ENCODE measurements at regions not wholly inside any gene's neighbourhood (a gene's known extent, or its start where the extent isn't known, plus 50 kb on each side); places are given as distances from the start of the nearest gene placed in this dataset.
"Not testable (repeated sequence)": the region's sequence is repeated elsewhere in the genome, so short reads cannot be mapped to it uniquely, and the experiment has no call there.

- no peak for DNase-seq
- intact Hi-C loops (cut with DNase I), result no loop called here
Observed at GRCh38 chr3:158026236-158026635, 80.0 kb downstream of the SHOX2 start.

GRCh38 chr3:158019897-158020296 lies 86.3 kb downstream of the SHOX2 start:
- intact Hi-C loops (cut with DNase I), result not testable (repeated sequence)
- peak in 1 of 10 donors; percentile 51 for DNase-seq

- no peak for DNase-seq
- intact Hi-C loops (cut with DNase I), result no loop called here
Observed at GRCh38 chr3:158018462-158018861, 87.8 kb downstream of the SHOX2 start.

- intact Hi-C loops (cut with DNase I), result no loop called here
- no peak for DNase-seq
Observed at GRCh38 chr3:158012901-158013300, 93.3 kb downstream of the SHOX2 start.

- intact Hi-C loops (cut with DNase I), result no loop called here
- DNase-seq, result no peak
Observed at GRCh38 chr3:158005391-158006100, 100.7 kb downstream of the SHOX2 start.

GRCh38 chr3:157999246-157999645 lies 107.0 kb downstream of the SHOX2 start:
- intact Hi-C loops (cut with DNase I), result no loop called here
- no peak for DNase-seq

GRCh38 chr3:157982359-157982758 lies 123.9 kb downstream of the SHOX2 start:
- intact Hi-C loops (cut with DNase I), result no loop called here
- no peak for DNase-seq

GRCh38 chr3:157981819-157982218 lies 124.4 kb downstream of the SHOX2 start:
- no peak for DNase-seq
- intact Hi-C loops (cut with DNase I), result no loop called here

GRCh38 chr3:157979022-157979421 lies 127.2 kb downstream of the SHOX2 start:
- intact Hi-C loops (cut with DNase I), result no loop called here
- DNase-seq, result no peak

GRCh38 chr3:157961665-157962064 lies 144.6 kb downstream of the SHOX2 start:
- intact Hi-C loops (cut with DNase I), result no loop called here
- DNase-seq, result no peak

- intact Hi-C loops (cut with DNase I), result no loop called here
Observed at GRCh38 chr3:157958457-157958856, 147.8 kb downstream of the SHOX2 start.

GRCh38 chr3:157956850-157957249 lies 149.4 kb downstream of the SHOX2 start:
- DNase-seq, result no peak
- intact Hi-C loops (cut with DNase I), result no loop called here

More at GRCh38 chr3:157958457-157958856, 147.8 kb downstream of the SHOX2 start:
- no peak for DNase-seq

- DNase-seq, result no peak
- intact Hi-C loops (cut with DNase I), result no loop called here
Observed at GRCh38 chr3:157956176-157956575, 150.0 kb downstream of the SHOX2 start.

- DNase-seq, result no peak
- intact Hi-C loops (cut with DNase I), result no loop called here
Observed at GRCh38 chr3:157953565-157953964, 152.7 kb downstream of the SHOX2 start.

- intact Hi-C loops (cut with DNase I), result no loop called here
- DNase-seq, result no peak
Observed at GRCh38 chr3:157948605-157949383, 157.4 kb downstream of the SHOX2 start.

GRCh38 chr3:157939166-157939565 lies 167.1 kb downstream of the SHOX2 start:
- no peak for DNase-seq
- intact Hi-C loops (cut with DNase I), result no loop called here

- intact Hi-C loops (cut with DNase I), result no loop called here
- no peak for DNase-seq
Observed at GRCh38 chr3:157938154-157938779, 168.0 kb downstream of the SHOX2 start.

- intact Hi-C loops (cut with DNase I), result no loop called here
- DNase-seq, result no peak
Observed at GRCh38 chr3:157931517-157931916, 174.7 kb downstream of the SHOX2 start.

- intact Hi-C loops (cut with DNase I), result no loop called here
- DNase-seq, result no peak
Observed at GRCh38 chr3:157930000-157930780, 176.0 kb downstream of the SHOX2 start.

GRCh38 chr3:157926822-157927221 lies 179.4 kb downstream of the SHOX2 start:
- no peak for DNase-seq
- intact Hi-C loops (cut with DNase I), result no loop called here

- no peak for DNase-seq
Observed at GRCh38 chr3:157922614-157923013, 183.6 kb downstream of the SHOX2 start.

More at GRCh38 chr3:157922614-157923013, 183.6 kb downstream of the SHOX2 start:
- intact Hi-C loops (cut with DNase I), result no loop called here

All from posterior cingulate gyrus (tissue), 11 donors.